NCI-H345 (cell line): ENCODE measurements at regions not wholly inside any gene's neighbourhood (a gene's known extent, or its start where the extent isn't known, plus 50 kb on each side); places are given as distances from the start of the nearest gene placed in this dataset.
A peak's percentile ranks its signal among the peaks of the same experiment; 100 is the strongest.

Experiments used
- DNase-seq: peaks from one replicate; lab custom pipeline; 2025; lab: John Stamatoyannopoulos, UW

DNA sequence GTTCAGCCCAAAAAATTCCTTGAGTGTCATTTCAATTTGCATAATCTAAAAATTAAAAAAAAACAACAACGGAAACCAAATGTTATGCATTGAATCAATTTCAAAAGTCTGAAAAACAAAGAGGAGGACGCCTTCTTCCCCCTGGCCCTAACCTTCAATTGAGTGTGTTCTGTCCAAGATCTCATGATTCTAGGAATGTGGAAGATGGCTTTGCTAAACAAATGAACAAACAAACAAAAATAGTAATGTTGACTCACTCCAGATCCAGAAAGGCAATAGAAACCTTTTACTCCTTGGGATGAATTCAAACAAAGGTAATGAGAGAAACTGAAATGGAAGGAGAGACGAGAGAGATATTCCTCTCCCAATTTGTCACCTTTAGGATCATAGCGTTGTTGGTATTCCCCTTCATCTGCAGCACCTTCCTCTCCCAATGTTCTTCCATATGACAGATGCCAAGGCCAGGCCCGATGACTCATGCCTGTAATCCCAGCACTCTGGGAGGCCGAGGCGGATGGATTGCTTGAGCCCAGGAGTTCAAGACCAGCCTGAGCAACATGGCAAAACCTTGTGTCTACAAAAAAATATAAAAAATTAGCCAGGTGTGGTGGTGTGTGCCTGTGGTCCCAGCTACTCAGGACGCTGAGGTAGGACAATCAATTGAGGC lies 109.2 kb upstream of the ADGRF1 start:
- DNase-seq, result no peak

DNA sequence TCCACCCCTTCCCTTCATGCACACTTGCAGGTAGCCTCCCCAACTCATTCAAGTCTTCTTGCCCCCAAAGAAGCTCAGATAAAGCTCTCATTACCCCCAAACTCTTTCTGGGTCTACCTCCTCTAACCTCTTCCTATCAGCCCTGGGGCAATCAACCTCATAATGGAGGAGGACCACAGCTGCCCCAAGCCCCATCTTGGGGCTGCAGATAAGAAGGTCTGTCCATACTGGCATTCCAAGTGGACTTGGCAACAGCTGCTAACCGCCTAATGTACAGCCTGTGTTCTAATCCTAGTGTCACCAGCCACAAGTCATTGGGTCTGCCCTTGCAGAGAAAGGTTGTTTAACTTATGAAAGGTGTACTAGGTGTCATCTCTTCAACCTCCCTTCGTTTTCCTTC lies 107.4 kb upstream of the ADGRF1 start:
- DNase-seq, result no peak

DNA sequence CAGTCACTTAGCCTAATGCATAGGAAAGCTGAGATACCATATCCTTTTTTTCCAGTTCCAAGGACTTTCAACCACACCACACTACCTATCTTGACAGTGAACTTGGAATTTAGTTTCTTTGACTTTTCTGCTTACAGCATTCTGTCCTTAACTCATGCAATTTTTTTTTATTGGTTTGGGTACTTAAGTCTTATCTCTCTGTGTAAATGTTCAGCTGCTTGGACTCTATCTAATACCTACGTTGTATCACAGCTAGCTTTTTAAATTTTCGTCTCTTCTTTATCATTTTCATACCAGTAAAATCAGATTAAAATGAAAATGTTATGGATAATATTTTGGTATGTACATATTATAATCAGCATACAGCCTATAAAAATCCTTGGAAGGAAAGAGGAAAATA lies 106.9 kb upstream of the ADGRF1 start:
- no peak for DNase-seq

DNA sequence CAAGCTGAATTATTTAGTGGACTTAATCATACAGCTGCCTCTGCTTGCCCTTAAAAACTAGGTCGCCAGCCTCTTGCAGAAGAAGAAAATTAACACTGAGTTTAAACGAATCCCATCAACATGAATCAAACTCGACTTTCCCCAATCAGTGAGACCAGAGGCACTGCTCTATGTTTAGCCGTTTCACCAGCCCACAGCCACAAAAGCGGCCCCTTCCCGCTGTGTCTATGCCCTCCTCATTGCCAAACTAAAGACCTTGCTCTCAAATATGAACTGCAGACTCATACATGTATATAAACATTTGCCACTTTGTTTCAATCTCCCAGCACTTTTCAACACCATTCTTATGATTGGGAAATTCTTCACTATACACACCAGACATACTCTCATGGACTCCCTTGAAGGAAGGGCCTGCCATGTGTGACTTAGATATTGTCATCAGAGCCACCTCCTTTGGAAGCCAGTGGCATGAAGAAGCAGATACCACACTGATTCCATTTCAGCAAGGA lies 105.8 kb upstream of the ADGRF1 start:
- no peak for DNase-seq

DNA sequence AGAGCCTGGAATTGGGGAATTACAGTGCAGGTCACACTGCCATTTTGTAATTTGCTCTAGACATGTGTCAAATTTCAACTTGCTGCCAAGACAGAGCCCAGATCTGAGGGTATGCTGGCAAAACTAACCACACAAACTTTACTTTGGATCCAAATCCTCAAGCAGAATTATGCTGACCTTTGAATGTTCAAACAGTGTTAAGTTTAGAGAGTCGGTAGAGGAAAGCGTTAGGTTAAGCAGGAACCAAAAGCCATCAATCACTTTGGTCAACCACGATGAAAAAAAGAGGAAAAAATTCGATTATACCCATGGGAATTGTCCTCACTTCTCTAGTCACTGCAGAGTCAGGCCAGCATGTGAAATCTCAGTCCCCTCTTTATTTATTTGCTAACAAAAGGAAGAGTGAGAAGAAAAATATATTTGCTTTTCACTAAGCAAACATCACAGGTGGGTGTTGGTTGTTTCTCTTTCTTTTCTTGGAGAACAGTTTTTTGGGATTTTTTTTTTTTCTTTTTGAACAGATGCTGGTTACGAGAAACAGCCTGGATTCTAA lies 105.1 kb upstream of the ADGRF1 start:
- DNase-seq, result no peak

DNA sequence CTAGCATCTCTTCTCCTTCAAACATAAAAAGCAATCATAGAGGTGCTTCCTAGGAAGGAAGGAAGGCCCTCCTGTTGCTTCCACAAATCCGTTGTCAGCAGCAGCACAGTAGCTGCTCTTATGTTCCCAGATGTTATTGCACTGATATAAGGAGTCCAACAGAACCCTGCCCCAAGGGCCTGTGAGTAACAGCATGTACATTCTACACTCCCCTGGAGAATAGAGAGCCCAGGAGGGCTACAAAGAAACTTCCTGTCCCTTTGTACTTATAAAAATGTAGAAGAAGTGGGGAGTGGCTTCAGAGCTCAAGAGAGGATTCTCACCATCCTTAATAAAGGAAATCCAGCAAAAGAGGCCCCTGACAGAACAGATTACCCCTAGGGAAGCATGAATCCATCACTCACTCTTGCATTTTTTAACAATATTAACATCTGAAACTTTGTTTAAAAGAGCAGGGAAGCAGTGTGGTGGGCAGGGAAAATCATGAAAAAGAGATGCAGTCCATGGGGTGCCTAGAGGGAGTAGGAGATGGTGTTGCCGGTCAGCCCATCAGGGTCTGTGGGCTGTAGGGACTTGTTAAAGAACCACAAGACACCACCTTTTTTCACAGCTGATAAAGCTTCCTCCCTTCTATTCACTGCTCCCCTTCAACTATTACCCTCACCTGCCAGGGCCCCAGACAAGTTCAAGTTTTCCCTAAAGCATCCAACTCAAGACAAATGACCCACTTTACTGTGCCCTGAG lies 104.5 kb upstream of the ADGRF1 start:
- DNase-seq, result no peak

DNA sequence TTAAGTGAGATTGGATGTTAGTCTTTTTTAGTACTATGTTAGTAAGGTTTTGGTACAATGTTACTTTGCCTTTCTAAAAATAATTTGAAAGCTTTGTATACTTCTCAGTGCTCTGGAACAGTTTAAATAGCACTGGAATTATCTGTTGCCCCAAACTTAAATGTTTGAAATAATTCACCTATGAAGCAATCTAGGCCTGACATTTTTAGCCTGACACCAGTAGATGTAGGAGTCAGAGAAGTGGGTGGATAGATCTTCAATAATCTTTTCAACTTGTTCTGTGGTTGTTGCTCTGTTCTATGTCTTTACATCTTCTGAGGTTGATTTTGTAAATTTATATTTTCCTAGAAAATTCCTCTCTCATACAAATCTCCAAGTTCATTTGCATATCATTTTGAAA lies 103.1 kb upstream of the ADGRF1 start:
- no peak for DNase-seq

DNA sequence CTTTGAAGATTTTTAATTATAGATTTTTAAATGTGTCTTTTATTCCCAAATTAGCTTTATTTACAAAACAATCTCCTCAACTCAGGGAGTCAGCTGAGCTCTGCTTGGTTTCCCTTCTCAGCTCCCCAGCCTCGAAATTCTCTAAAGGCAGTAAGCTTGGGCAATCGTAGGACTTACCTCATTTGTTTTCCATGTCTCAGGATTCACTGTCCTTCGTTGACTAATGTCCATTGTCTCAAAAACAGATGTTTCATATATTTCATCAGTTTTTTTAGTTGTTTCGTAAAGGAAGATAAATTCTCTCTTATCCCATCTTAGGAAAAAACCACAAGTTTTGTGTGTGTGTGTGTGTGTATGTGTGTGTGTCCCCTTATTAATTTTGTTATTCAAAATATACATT lies 102.2 kb upstream of the ADGRF1 start:
- no peak for DNase-seq

DNA sequence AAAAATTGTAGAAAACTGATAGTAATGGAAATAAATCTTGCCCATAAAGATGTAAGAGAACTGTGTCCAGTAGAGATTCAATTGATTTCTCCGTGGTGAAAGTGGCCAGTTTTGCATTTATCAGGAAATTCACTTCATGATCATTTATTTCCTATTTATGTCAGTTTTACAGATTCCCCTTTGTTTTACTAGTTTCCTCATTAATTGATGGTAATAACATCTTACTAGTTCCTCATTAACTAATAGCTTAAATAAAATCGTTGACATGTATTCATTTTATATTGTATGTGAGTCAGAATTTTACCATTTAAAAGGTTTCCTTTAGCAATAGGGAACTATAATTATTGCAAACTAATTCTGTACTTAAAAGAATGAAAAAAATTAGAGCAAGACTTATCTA lies 99.8 kb upstream of the ADGRF1 start:
- no peak for DNase-seq

DNA sequence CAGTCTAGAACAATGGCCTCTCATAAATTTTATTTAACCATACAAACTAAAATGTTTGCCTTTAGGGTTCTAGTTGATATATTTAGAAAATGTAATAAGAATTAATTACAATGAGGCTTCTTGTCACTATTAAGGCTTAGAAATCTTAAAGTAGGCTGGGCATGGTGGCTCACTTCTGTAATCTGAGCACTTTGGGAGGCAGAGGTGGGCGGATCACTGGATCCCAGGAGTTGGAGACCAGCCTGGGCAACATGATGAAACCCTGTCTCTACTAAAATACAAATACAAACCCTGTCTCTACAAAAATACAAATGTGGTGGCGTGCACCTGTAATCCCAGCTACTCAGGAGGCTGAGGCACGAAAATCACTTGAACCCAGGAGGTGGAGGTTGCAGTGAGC lies 99.0 kb upstream of the ADGRF1 start:
- no peak for DNase-seq

DNA sequence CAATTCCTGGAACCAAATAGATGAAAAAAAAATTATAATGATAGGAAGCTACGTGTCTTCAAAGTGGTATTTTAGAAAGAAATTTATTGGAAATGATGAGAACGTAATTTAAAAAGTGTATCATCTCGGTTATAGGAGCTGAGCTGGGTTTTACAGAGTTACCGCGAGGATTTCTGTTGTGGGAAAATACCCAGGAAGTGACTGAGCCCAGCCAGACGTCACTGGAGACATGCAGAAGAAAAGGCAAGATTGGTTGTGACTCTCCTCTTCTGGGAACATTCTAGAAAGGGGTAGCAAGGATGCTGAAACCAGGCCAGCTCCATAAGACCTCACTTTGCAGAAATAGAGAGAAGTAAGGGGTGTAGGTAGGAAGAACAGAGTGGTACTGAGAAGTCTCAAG lies 95.9 kb upstream of the ADGRF1 start:
- DNase-seq, result no peak

DNA sequence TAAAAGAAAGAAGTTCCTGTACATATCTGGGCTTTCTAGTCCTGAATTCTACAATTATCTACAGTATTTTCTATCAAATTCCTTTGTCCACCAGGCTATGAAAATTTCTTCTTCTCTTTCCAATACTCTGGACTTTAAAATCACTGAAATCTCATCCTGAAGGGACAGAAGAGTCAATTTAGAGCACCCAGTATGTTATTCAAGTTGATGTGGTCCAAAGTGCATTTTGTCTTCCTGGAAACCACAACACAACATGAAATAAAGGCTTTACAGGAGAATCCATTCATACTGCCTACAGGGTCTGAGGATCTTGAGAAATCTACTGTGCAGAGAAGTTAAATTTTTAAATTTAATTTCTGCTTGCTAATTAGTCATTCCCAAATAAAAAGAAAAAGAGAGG lies 94.9 kb upstream of the ADGRF1 start:
- DNase-seq, result no peak

DNA sequence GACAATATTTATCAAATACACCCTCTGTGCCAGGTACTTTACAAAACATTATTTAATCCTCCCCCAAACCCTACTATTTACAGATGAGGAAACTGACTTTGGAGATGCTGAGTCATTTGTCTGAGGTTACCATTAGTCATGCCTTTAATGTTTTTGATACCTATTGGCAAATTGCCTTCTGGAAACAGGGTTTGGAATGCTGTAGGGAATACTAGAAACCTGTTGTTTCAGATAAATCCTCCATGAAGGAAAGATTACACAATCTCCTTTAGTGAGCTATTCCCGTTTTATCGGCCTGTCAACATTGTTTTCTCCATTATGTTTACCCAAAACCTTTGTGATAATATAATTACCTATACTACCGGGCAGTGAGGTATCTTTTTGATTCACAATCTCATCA lies 93.6 kb upstream of the ADGRF1 start:
- peak; percentile 18 for DNase-seq

DNA sequence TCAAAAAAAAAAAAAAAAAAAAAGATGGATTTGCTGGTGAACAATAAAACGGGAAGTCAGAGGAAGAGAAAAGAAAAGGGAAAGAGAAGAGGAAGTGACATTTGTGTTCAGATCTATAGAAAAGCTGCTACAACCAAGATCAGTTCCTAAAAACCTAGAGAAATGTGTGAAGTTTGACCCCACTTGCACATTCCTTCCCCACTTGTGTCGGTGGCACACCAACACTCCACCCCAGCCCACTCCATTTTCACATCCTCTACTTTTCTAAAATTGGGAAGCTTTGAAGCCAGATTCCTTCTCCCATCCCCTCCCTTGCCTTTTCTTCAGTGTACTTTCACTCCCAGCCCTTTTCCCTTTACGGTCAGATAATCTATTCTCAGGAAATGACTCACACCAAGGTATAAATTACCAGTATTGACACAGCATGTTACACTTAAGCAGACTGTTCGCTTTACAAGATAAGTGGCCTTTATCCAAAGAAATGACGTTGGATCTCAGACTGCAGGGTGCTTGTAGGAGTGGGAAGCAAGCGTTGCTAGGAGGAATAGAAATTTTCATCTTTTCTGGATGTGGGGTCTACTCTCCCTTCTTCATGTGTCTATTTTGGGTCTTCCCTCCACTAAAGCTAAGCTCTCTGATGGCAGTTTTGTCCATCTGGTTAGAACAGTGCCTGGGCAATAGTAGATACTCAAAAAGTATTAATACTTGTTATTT lies 92.5 kb upstream of the ADGRF1 start:
- DNase-seq, result peak; percentile 82

DNA sequence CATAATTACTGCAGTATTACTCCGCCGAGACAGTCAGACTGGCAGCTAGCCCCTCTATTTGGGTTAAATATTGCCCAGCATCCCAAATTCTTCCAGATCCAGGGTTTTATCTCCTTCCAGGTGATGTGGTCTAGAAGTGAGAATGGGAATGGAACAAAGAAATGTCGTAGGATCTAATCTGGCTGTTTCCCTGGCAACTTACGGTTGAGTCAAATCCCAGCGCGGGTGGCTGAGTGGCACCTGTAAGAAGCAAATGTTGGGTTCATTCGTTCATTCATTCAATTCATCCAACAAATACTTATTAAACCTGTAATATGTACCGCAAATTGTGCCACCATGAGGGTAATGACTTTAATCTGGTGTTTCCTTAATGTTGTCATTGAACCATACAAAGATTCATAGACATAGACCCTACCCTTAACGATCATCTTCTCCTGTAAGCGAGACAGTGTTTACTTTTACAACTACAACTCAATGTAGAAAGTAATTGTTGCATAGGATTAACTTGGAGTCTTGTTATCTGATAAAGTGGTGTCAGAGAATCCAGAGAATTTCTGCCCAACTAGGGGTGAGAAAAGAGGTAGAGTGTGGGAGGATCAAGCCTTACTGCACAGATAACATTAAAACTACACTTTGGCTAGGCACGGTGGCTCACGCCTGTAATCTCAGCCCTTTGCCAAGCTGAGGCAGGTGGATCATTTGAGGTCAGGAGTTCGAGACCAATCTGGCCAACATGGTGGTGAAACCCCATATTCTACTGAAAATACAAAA lies 91.3 kb upstream of the ADGRF1 start:
- no peak for DNase-seq

DNA sequence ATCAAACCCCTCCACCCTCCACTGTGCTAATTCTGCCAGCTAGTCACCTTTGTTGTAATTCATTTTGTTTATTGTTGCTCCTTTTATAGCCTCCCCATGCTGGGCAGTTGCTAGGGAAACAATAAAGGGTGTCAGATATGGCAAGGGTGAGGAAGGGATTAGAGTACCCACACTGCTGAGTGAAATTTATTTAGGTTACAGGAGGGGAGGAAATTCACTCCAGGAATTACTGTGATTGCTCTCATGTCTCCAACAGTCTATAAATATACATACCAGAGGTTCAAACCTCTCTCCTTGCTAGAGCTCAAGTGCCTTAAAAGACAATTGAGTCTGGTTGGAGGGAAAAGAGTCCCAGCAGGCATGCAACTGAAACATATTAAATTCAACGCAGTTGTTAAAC lies 90.6 kb upstream of the ADGRF1 start:
- DNase-seq, result peak; percentile 66

DNA sequence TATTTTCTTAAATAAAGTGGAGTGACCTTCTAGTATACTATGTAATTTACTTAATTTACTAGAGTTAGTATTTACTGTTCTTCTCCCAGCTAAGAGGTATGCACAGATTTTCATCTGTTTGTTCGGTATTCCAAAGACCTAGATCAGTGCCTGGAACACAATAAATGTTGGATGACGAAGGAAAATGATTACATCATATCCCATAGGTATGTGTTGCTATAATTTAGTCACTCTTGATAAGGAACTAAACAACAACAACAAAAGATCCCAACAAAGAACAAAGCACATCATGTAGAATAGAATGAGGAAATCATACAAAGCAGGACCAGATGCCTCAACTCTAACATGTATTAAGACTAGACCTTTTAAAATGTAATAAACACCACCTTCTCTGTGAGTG lies 89.6 kb upstream of the ADGRF1 start:
- no peak for DNase-seq

DNA sequence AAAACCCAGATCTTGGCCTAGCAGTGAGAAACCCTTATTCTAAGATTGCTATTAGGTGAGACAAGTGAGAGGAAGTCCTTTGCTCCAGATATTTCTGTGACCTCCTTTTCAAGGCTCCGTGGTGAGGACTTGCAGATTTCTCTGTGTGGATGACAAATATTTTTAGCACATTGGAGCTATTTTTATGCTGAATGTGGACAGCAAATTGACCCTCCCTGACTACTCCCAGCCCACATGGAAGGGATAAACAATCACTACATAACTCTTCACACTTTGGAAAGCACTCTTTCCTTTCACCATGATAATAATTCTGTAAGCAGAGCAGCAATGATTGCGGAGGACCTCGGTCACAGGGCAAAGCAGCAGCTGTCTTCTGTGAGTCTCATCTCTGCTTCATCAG lies 88.0 kb upstream of the ADGRF1 start:
- no peak for DNase-seq

DNA sequence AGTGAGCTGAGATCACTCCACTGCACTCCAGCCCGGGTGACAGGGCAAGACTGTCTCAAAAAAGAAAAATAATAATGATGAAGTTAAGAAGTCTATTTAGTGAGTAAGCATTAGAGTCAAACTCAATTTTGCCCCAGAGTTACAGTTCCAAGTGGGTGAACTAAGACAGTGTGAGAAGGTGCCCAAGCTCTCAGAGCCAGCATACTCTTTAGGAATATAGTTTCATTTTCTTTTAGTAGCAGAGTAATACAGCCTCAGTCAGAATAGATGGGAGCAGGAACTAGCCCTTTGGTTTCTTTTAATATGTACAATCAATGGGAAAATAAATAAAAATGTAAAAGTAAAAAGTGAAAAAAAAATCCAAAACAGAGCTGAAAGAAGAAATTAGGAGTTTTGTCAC lies 87.0 kb upstream of the ADGRF1 start:
- no peak for DNase-seq

DNA sequence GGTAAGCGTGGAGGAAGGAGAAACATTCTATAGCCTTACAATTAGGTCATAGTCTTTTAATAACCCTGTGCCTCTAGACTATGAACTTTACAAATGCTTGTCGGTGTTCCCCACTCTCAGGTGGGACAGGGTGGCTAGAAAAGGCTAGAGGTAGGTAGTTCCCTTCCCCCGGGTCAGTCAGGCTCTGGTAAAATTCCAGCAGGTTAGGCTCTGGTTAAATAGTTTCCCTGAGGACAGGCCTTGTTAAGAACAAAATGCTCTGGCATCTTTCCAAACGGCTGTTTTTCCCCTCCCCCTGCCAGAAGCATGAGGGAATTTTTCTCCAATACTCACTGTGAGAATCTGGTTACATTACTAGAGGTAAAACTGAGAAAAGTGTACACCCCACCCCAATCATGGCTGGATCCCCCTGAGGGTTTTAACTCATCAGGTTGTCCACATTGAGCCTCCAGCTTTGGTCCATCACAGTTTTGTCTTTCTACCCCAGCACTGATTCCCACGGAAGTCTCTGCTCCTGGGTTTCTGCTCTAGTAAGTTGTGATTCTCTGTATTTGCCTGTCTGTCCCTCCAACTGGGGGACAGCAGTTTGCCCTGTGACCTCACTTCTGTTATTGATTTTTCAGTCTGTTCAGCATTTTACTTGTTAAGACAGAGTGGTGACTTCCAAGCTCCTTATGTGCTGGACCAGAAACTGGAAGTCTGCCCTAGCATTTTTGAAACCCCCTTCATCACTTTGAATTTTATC lies 84.7 kb upstream of the ADGRF1 start:
- no peak for DNase-seq

DNA sequence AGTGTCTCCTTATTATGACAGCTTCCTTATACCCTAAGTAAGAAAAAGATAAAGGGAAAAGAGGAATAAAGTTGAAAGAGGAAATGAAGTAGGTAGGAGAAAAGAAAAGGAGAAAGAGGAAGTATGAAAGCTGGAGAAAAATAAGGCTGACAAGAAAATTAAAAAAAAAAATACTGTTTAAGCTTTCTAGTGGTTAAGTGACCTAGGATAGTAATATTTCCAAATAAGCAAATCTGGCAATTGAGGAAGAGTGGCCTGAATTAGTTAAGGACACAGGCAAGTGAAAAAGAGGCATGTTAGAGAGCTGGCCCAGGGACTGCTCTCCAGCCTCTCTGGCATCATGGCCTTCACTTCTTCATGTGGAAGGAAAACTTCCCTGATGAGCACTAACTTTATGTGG lies 76.5 kb upstream of the ADGRF1 start:
- no peak for DNase-seq
